SK-N-SH (cell line): ENCODE measurements at regions not wholly inside any gene's neighbourhood (a gene's known extent, or its start where the extent isn't known, plus 50 kb on each side); places are given as distances from the start of the nearest gene placed in this dataset.

ENCODE experiments used
- CTCF ChIP-seq: fragments of 200-600 bp; sonication (generic); IDR thresholded peaks from 2 replicates; pipeline ENCODE4 v1.6.1; 2017; ENCODE audit warnings: antibody characterized with exemption, mild to moderate bottlenecking, moderate library complexity
- EZH2phosphoT487 ChIP-seq: fragments of 200-600 bp; sonication (generic); IDR thresholded peaks from 2 replicates; pipeline ENCODE4 v1.6.1; 2017; ENCODE audit warnings: low read depth, mixed run types, mild to moderate bottlenecking, antibody characterized with exemption, moderate library complexity, borderline replicate concordance
- NFIC ChIP-seq: IDR thresholded peaks from 2 replicates; pipeline ENCODE4 v1.4.0; 2012; ENCODE audit warnings: borderline replicate concordance
- PBX3 ChIP-seq: IDR thresholded peaks from 2 replicates; pipeline ENCODE4; 2012
- POLR2AphosphoS5 ChIP-seq: IDR thresholded peaks from 2 replicates; pipeline ENCODE4 v1.6.1; 2012; ENCODE audit warnings: low read depth, low read length
- SIN3A ChIP-seq: IDR thresholded peaks from 2 replicates; pipeline ENCODE4 v1.6.1; 2012; ENCODE audit warnings: low read depth, mild to moderate bottlenecking, low read length, moderate library complexity, borderline replicate concordance

- no peak for TF ChIP-seq CTCF
- TF ChIP-seq EZH2phosphoT487, result no peak
- no peak for TF ChIP-seq SIN3A
- no peak for TF ChIP-seq POLR2AphosphoS5
- TF ChIP-seq PBX3, result no peak
- no peak for TF ChIP-seq NFIC
Measured at GRCh38 chr6:87870556-87870955, 168.5 kb upstream of the AKIRIN2 start.
